HG02885 (cell line): ENCODE measurements at regions not wholly inside any gene's neighbourhood (a gene's known extent, or its start where the extent isn't known, plus 50 kb on each side); places are given as distances from the start of the nearest gene placed in this dataset.
"Not testable (repeated sequence)": the region's sequence is repeated elsewhere in the genome, so short reads cannot be mapped to it uniquely, and the experiment has no call there.

Experiments
- ATAC-seq: cut with Tn5 transposase; IDR thresholded peaks from one replicate; pipeline ENCODE4 v1.9.1; 2021; ENCODE audit warnings: mild to moderate bottlenecking; ENCODE audit not compliant: unreplicated experiment, poor library complexity

DNA sequence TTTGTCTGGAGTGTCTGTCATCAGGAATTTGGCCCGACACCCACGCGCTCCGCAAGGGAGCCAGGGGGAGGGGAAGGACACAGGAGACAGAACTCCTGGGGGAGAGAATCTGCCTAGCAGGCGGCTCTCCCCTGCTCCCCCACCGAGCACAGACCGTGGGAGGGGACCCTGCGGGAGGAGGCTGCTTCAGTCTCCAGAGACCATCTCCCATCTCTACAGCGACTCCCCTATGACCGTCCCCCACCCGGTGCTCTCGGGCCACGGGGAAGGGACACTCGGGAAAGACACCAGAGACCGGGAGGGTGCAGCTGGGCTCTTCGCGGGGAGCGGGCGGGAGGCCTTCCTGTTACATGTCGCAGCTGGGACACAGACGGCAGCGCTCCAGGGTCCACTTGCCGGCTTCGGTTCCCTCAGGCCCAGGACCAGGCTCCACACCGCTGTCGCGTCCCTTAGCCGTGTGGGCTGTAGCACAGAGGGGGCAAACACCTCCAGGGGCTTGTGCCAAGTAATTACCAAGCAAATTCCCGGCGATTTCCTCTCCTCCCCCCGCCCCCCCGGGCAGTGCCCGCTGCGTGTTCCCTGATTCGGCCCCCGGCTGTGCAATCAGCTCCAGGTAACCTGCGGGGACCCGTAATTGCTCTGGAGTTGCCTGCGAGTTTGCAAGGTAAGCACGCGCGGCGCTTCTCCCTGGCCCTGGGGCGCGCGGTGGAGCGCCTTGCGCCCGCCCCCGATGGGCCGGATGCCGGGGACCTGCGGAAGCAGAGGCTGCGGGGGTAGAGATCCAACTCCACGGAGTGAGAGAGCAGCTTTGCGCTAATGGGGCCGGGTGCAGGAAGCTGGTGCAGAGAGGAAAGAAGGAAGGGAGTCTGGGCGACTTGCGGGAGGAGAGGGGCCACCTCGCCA is 155.1 kb upstream of the CADM1 start:
- no peak for ATAC-seq

GRCh38 chr11:115657586-115657985 is 153.4 kb upstream of the CADM1 start:
- no peak for ATAC-seq

- ATAC-seq, result no peak
These were observed 152.5 kb upstream of the CADM1 start for GRCh38 chr11:115656669-115657068.

- no peak for ATAC-seq
These were observed 151.8 kb upstream of the CADM1 start for GRCh38 chr11:115656041-115656440.

DNA sequence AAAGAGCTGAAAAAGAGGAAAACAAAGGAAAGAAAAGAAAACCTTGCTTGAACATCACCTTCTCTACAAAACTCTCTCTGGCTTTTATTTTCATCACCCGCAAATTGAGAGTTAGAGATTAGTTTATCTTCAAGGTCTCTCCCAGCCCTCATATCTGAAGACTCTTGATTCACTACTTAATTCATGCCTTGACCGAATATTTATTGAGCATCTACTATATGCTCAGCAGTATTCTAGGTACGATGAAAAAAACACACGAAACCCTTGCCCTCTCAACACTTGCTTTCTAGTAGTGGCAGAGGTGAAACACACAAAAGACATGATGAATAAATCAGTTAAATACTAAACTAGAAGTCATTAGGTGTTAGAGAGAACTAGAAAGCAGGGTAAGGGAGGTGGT is 150.6 kb upstream of the CADM1 start:
- ATAC-seq, result no peak

- ATAC-seq, result no peak
These were observed 149.7 kb upstream of the CADM1 start for GRCh38 chr11:115653926-115654325.

GRCh38 chr11:115653076-115653475 is 148.9 kb upstream of the CADM1 start:
- ATAC-seq, result no peak

DNA sequence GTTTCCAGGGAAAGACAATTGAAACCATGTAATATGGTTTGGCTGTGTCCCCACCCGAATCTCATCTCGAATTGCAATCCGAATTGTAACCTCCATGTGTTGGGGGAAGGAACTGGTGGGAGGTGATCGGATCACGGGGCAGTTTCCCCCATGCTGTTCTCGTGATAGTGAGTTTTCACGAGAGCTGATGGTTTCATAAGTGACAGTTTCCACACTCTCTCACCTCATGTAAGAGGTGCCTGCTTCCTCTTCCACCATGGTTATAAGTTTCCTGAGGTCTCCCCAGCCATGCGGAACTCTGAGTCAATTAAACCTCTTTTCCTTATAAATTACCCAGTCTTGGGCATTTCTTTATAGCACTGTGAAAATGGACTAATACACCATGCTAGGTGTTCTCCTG is 148.3 kb upstream of the CADM1 start:
- ATAC-seq, result no peak

- ATAC-seq, result no peak
These were observed 147.9 kb upstream of the CADM1 start for GRCh38 chr11:115652094-115652493.

GRCh38 chr11:115649461-115649860 is 145.2 kb upstream of the CADM1 start:
- ATAC-seq, result no peak

DNA sequence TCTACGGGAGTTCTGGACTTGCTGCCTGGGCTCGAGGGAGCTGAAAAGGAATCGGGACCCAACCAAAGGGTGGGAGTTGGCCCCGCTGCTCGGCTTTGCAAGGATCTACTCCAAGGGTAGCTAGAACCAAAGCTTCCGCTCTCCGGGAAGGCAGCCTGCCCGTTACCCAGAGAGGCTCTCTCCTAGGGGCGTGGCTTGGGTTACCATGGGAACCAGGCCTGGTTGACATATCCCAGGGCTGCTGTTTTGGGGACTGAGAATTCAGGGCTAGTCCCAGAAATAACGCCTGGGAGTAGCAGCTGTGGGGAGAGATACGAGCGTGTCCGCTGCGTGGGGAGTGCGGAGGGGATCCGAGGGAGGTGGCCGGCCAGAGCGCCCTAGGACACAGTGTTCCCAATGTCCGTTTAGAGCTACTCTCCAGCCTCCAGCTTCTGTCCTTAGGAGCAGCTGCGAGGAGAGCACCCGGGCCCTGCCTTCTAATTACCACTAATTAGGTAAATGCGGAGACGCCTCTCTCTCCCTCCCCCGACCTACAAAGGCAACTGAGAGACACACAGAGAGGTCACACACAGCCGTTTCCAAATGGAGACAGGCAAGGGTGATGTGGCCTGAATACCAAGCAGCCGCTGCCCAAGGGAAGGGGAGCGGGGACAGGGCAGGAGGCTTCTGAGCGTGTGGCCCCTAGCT is 141.6 kb upstream of the CADM1 start:
- ATAC-seq, result no peak

GRCh38 chr11:115644856-115645255 is 140.6 kb upstream of the CADM1 start:
- no peak for ATAC-seq

- no peak for ATAC-seq
These were observed 139.5 kb upstream of the CADM1 start for GRCh38 chr11:115643549-115644270.

GRCh38 chr11:115642660-115643059 is 138.4 kb upstream of the CADM1 start:
- ATAC-seq, result no peak

GRCh38 chr11:115637599-115638241 is 133.5 kb upstream of the CADM1 start:
- ATAC-seq, result no peak

DNA sequence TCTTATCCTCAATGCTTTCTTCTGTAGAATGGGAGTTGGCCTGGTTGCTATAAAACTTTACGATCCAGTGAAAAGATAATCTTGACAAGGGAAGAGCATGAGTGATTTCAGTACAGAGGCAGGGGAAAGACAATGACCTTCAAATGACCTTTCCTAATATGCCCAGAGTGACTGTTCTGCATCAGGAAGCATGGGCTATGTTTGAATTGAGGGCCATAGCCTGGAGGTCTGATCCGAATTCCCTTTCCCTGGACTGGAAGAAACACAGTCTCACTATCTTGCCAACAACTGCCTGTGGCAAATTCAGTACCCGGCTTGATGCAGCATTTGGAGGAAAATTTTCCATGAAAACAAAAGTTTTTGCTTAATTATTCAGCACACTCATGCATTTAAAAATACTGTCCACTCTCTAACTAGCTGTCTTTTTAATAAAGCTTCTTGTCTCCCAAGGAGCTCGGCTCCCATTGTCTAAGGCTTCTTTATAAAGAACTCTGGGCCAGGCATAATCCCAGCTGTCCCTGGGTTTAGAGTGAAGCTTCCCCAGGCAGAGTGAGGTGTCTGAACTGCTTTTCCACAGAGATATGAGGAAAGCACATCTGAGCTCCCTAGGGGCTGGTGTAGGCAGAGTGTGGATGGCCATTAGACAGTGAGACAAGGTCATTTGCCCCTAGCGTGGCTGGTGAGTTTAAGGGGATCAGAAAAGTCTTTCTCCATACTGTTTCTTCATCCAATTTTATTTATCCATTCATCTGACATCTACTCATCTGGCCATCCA is 132.7 kb upstream of the CADM1 start:
- ATAC-seq, result no peak

DNA sequence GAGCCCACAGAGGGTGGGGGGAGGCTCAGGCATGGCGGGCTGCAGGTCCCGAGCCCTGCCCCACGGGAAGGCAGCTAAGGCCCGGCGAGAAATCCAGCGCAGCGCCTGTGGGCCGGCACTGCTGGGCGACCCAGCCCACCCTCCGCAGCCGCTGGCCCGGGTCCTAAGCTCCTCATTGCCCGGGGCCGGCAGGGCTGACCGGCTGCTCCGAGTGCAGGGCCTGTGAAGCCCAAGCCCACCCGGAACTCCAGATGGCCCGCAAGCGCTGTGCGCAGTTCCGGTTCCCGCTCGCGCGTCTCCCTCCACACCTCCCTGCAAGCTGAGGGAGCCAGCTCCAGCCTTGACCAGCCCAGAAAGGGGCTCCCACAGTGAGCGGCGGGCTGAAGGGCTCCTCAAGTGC is 129.8 kb upstream of the CADM1 start:
- ATAC-seq, result not testable (repeated sequence)

DNA sequence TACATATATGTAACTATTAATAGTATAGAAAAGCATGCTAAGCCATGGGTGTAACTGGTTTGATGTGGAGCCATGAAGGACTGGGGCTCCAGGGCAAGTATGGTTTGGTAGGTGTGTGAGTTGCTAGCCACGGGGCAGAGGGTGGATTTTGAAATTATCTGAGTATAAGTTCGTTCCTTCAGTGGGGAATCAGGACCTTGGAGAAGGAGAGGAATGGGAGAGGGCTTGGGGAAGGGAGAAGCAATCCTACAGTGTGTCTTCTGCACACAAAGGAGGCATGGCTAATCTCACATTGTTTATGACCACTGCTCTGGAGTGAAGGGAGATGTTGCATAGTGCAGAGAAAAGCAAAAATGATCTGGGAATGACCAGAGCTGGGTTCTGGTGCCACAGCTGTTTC is 127.8 kb upstream of the CADM1 start:
- no peak for ATAC-seq

GRCh38 chr11:115631609-115632008 is 127.4 kb upstream of the CADM1 start:
- ATAC-seq, result no peak

GRCh38 chr11:115630214-115630613 is 126.0 kb upstream of the CADM1 start:
- ATAC-seq, result no peak
